ENCODE measurements at regions not wholly inside any gene's neighbourhood (a gene's known extent, or its start where the extent isn't known, plus 50 kb on each side); places are given as distances from the start of the nearest gene placed in this dataset.
A peak's percentile ranks its signal among the peaks of the same experiment; 100 is the strongest.

DNA sequence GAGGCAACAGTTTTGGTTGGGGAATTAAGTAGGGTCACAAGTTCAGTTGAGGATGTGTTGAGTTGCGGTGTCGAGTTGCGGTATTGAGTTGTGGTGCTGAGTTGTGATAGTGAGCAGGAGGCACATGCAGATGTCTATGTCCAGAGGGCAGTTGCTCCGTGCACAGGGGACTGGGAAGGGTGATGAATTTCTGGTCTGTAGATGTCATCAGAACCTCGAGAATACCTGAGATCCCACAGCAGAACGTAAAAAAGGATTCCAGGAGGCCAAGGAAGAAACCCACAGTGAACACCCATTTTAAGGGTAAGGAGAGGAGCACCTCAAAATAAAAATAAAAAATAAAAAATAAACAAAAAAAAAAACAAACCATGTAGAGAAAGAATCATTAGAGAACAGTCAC lies 354.4 kb upstream of the ARGLU1 start:
- peaks cover 6% of the 10 kb centered on the region for H3K23me2 ChIP-seq (ENCODE audit: insufficient read length, low read depth, low read length, poor library complexity, severe bottlenecking)
- no peak overlapping the region for H2AK5ac ChIP-seq (ENCODE audit: insufficient read length, low read length)
- H4K5ac ChIP-seq (ENCODE audit: insufficient read length, low read depth, low read length), result no peak overlapping the region
- H3K27ac ChIP-seq (ENCODE audit: insufficient read length, low read depth, low read length), result no peak overlapping the region
- no peaks in the 10 kb centered on the region for H3K79me2 ChIP-seq (ENCODE audit: insufficient read depth, low read length)
- no peak overlapping the region for H2BK120ac ChIP-seq (ENCODE audit: low read depth, low read length, poor library complexity, severe bottlenecking)
- H3K27me3 Mint-ChIP-seq (ENCODE audit: low read depth), result no peaks in the 10 kb centered on the region; the same call in 1 of the 2 replicates
- no peak overlapping the region for H3K4me3 Mint-ChIP-seq
- H2BK5ac ChIP-seq (ENCODE audit: insufficient read length, low read length), result no peak overlapping the region
- no peak overlapping the region for H3K56ac ChIP-seq (ENCODE audit: insufficient read length, low read depth, low read length)
- H3K27ac Mint-ChIP-seq, result peak overlapping the region in 1 of 3 experiments; percentile 66; a peak in 2 of 7 replicates
- H3K36me3 Mint-ChIP-seq (ENCODE audit: insufficient read depth in 1 of 3, low read depth in 3 of 3), result peaks cover 0 to 11% (median 0%) of the 10 kb centered on the region in 3 experiments; a peak in 2 of 7 replicates
- no peak overlapping the region for H4K8ac ChIP-seq (replicated peaks; ENCODE audit: insufficient read length, low read depth, low read length)
- no peaks in the 10 kb centered on the region for H3K79me1 ChIP-seq (ENCODE audit: insufficient read depth, low read depth, low read length, poor library complexity, severe bottlenecking)
- H3K4ac ChIP-seq (ENCODE audit: low read depth, low read length), result no peak overlapping the region
- no peak overlapping the region for H3K23ac ChIP-seq (ENCODE audit: insufficient read length, low read depth, low read length)
- peaks cover 8% of the 10 kb centered on the region; the same call in 1 of the 2 replicates for H3K4me1 ChIP-seq (ENCODE audit: insufficient read depth, low read length)
- H2BK12ac ChIP-seq (ENCODE audit: insufficient read length, low read depth, low read length), result no peak overlapping the region
- H3K9me3 ChIP-seq (ENCODE audit: control insufficient read depth, low read depth, low read length), result no peaks in the 10 kb centered on the region
- H4K91ac ChIP-seq (ENCODE audit: insufficient read length, low read depth, low read length), result no peak overlapping the region
- peaks cover 61 to 69% of the 10 kb centered on the region in 2 experiments for H3K4me1 Mint-ChIP-seq
- TF ChIP-seq, protein P1, sequence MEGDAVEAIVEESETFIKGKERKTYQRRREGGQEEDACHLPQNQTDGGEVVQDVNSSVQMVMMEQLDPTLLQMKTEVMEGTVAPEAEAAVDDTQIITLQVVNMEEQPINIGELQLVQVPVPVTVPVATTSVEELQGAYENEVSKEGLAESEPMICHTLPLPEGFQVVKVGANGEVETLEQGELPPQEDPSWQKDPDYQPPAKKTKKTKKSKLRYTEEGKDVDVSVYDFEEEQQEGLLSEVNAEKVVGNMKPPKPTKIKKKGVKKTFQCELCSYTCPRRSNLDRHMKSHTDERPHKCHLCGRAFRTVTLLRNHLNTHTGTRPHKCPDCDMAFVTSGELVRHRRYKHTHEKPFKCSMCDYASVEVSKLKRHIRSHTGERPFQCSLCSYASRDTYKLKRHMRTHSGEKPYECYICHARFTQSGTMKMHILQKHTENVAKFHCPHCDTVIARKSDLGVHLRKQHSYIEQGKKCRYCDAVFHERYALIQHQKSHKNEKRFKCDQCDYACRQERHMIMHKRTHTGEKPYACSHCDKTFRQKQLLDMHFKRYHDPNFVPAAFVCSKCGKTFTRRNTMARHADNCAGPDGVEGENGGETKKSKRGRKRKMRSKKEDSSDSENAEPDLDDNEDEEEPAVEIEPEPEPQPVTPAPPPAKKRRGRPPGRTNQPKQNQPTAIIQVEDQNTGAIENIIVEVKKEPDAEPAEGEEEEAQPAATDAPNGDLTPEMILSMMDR (conservative IDR thresholded peaks at IDR 0.05), result no peak
- no peak overlapping the region for H2BK15ac ChIP-seq (ENCODE audit: low read depth, low read length)
- no peaks in the 10 kb centered on the region for H4K20me1 ChIP-seq (ENCODE audit: control insufficient read depth, insufficient read depth, insufficient read length)
- H3K18ac ChIP-seq (ENCODE audit: insufficient read length, low read depth, low read length), result no peak overlapping the region
- DNase-seq, result no peak
- peaks cover 6 to 7% of the 10 kb centered on the region in 2 experiments; a peak in 3 of 5 replicates for H3K9me3 Mint-ChIP-seq
- no peak overlapping the region for H2AFZ ChIP-seq (ENCODE audit: low read length)
- no peak overlapping the region for H3K9ac ChIP-seq (ENCODE audit: extremely low read depth, insufficient read length, low read length)
- no peak overlapping the region for H3K4me2 ChIP-seq (ENCODE audit: insufficient read depth, insufficient read length, low read length)
- 100% methylated on average over 3 of the region's 6 CpGs for WGBS (ENCODE audit: extremely low coverage, insufficient read length, low lambda C conversion rate)
- no peak overlapping the region for H2BK20ac ChIP-seq (ENCODE audit: low read depth, low read length, poor library complexity, severe bottlenecking)
- H3K14ac ChIP-seq (ENCODE audit: insufficient read depth, low read length), result no peak overlapping the region
- H3K27me3 ChIP-seq (ENCODE audit: insufficient read depth, low read length), result no peaks in the 10 kb centered on the region
- no peak overlapping the region for H3T11ph ChIP-seq (ENCODE audit: low read length)

Data from H9 (cell line).